BLaER1 (cell line): ENCODE measurements at regions not wholly inside any gene's neighbourhood (a gene's known extent, or its start where the extent isn't known, plus 50 kb on each side); places are given as distances from the start of the nearest gene placed in this dataset.

Source experiments
- H3K27ac ChIP-seq: shearing (Covaris generic); formaldehyde crosslinking; 2 replicates; pipeline ENCODE4 v1.8.1; 2022
- H3K27me3 ChIP-seq: shearing (Covaris generic); formaldehyde crosslinking; 2 replicates; pipeline ENCODE4 v1.8.1; 2022
- H3K36me3 ChIP-seq: shearing (Covaris generic); formaldehyde crosslinking; 2 replicates; pipeline ENCODE4 v1.8.1; 2022
- H3K4me1 ChIP-seq: shearing (Covaris generic); formaldehyde crosslinking; 2 replicates; pipeline ENCODE4 v1.8.1; 2022
- H3K4me2 ChIP-seq: shearing (Covaris generic); formaldehyde crosslinking; 2 replicates; pipeline ENCODE4 v1.8.1; 2022
- H3K4me3 ChIP-seq: shearing (Covaris generic); formaldehyde crosslinking; 2 replicates; pipeline ENCODE4 v1.8.1; 2022
- H3K9ac ChIP-seq: shearing (Covaris generic); formaldehyde crosslinking; 2 replicates; pipeline ENCODE4 v1.8.1; 2022
- H3K9me3 ChIP-seq: shearing (Covaris generic); formaldehyde crosslinking; 2 replicates; pipeline ENCODE4 v1.8.1; 2022
- H4K20me1 ChIP-seq: shearing (Covaris generic); formaldehyde crosslinking; 2 replicates; pipeline ENCODE4 v1.8.1; 2022
- Cebpa-rat ChIP-seq: shearing (Covaris generic); IDR thresholded peaks from 2 replicates; pipeline ENCODE4 v1.8.1; 2022

GRCh38 chr18:54069729-54070128 lies 154.7 kb downstream of the MBD2 start:
- TF ChIP-seq Cebpa-rat, result no peak
- Histone ChIP-seq H3K9me3 (no peaks in the 10 kb centered on the region), H3K27ac (no peak overlapping the region), H3K27me3 (no peaks in the 10 kb centered on the region), H4K20me1 (no peaks in the 10 kb centered on the region), H3K36me3 (no peaks in the 10 kb centered on the region), H3K4me3 (no peak overlapping the region), H3K4me1 (no peaks in the 10 kb centered on the region), H3K4me2 (no peak overlapping the region), H3K9ac (no peak overlapping the region)

GRCh38 chr18:54060343-54061005 lies 164.0 kb downstream of the MBD2 start:
- Histone ChIP-seq H3K9me3 (no peaks in the 10 kb centered on the region), H4K20me1 (no peaks in the 10 kb centered on the region), H3K27ac (no peak overlapping the region), H3K27me3 (no peaks in the 10 kb centered on the region), H3K4me3 (no peak overlapping the region), H3K36me3 (no peaks in the 10 kb centered on the region), H3K4me1 (peaks cover 7% of the 10 kb centered on the region), H3K9ac (no peak overlapping the region), H3K4me2 (no peak overlapping the region)
- TF ChIP-seq Cebpa-rat, result no peak

- no peak overlapping the region for H3K4me2 ChIP-seq
- H3K4me1 ChIP-seq, result no peaks in the 10 kb centered on the region
- H3K4me3 ChIP-seq, result no peak overlapping the region
- no peaks in the 10 kb centered on the region for H3K9me3 ChIP-seq
- no peaks in the 10 kb centered on the region for H3K27me3 ChIP-seq
- H3K27ac ChIP-seq, result no peak overlapping the region
- no peaks in the 10 kb centered on the region for H4K20me1 ChIP-seq
- TF ChIP-seq Cebpa-rat, result no peak
- no peak overlapping the region for H3K9ac ChIP-seq
- no peaks in the 10 kb centered on the region for H3K36me3 ChIP-seq
Measured at GRCh38 chr18:54052732-54053429, 171.6 kb downstream of the MBD2 start.

DNA sequence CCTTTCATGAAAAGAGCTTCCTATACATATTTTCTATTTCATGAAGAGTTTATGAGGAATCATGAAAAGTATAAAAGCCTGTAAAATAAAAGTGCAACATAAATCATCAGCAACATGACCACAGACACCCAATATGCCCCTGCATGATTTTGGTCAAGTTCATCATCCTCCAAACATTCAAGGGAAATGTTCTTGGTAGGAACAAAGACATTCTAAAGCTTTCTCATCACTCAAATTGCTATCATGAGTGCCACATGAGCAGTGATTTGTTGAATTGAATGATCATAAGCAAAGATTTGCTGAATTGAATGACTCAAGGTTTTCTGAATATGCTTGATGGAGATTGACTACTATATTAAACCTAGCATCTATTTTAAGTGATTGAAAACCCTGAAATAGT lies 172.2 kb downstream of the MBD2 start:
- H3K27me3 ChIP-seq, result no peaks in the 10 kb centered on the region
- H3K27ac ChIP-seq, result no peak overlapping the region
- TF ChIP-seq Cebpa-rat, result no peak
- no peaks in the 10 kb centered on the region for H3K36me3 ChIP-seq
- no peak overlapping the region for H3K4me3 ChIP-seq
- H3K4me1 ChIP-seq, result no peaks in the 10 kb centered on the region
- H4K20me1 ChIP-seq, result no peaks in the 10 kb centered on the region
- no peak overlapping the region for H3K4me2 ChIP-seq
- H3K9ac ChIP-seq, result no peak overlapping the region
- H3K9me3 ChIP-seq, result no peaks in the 10 kb centered on the region

DNA sequence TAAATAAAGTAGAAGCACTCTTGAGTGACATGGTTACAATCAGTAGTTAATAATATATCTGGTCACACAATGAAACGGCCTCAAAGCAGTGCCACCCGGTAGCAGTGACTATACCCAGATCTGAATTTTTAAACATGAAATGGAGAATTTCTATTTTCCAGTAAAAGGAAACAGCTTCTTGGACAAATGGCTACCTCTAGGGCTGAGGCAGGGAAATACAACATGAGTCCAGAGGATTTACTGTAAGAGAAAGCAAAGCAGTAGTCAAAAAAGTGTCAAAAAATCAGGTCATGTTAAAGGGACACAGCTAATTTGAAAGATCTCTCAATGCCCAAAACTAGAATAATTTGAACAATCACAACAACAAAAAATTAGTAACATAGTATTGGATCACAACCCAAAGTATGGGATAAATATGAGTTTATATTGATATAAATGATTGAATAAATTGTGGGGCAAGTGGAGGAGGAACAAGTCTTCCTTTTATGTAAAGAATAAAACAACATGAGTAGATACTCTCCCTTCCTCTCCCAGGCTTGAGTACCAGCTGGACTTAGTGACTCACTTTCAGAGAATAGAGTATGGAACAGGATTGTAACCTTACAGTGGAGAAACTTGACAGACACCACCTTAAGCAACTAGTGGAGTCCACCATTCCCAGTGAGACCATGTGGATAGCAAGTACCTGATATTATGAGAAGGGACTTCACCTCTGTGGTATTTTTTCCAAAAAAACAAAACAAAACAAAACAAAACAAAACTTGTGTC lies 180.8 kb downstream of the MBD2 start:
- Histone ChIP-seq H3K27ac (no peak overlapping the region), H3K4me3 (no peak overlapping the region), H3K27me3 (no peaks in the 10 kb centered on the region), H3K4me1 (no peaks in the 10 kb centered on the region), H3K4me2 (no peak overlapping the region), H3K36me3 (no peaks in the 10 kb centered on the region), H4K20me1 (no peaks in the 10 kb centered on the region), H3K9me3 (no peaks in the 10 kb centered on the region), H3K9ac (no peak overlapping the region)
- TF ChIP-seq Cebpa-rat, result no peak

DNA sequence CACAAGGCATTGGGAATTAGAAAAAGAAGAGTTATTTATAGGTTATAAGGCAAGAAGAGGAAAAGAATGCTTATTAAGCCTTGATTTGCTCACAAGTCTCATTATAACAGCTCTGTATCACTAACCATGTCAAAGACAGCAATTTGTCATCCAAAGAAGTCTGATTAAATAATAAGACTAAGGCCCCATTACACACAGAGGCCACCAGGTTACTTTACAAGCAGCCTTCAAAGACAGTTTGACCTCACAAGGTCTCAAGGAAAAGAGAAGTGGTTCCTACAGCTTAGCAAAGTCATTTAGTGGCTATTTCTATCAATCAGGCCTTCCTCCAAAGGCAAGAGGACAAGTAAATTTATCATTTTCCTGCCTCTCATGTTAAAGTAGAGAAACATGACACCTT lies 188.5 kb downstream of the MBD2 start:
- H3K4me1 ChIP-seq, result no peaks in the 10 kb centered on the region
- no peaks in the 10 kb centered on the region for H3K27me3 ChIP-seq
- H4K20me1 ChIP-seq, result no peaks in the 10 kb centered on the region
- H3K36me3 ChIP-seq, result no peaks in the 10 kb centered on the region
- TF ChIP-seq Cebpa-rat, result no peak
- no peak overlapping the region for H3K27ac ChIP-seq
- H3K9me3 ChIP-seq, result no peaks in the 10 kb centered on the region
- H3K4me3 ChIP-seq, result no peak overlapping the region
- H3K9ac ChIP-seq, result no peak overlapping the region
- no peak overlapping the region for H3K4me2 ChIP-seq

GRCh38 chr18:54033052-54033451 lies 191.4 kb downstream of the MBD2 start:
- Histone ChIP-seq H3K27ac (no peak overlapping the region), H3K9ac (no peak overlapping the region), H3K36me3 (no peaks in the 10 kb centered on the region), H4K20me1 (no peaks in the 10 kb centered on the region), H3K27me3 (no peaks in the 10 kb centered on the region), H3K4me3 (no peak overlapping the region), H3K9me3 (no peaks in the 10 kb centered on the region), H3K4me1 (no peaks in the 10 kb centered on the region), H3K4me2 (no peak overlapping the region)
- no peak for TF ChIP-seq Cebpa-rat

- H3K27me3 ChIP-seq, result no peaks in the 10 kb centered on the region
- no peak overlapping the region for H3K4me2 ChIP-seq
- no peaks in the 10 kb centered on the region for H3K36me3 ChIP-seq
- H3K9me3 ChIP-seq, result no peaks in the 10 kb centered on the region
- H4K20me1 ChIP-seq, result no peaks in the 10 kb centered on the region
- no peak overlapping the region for H3K9ac ChIP-seq
- no peaks in the 10 kb centered on the region for H3K4me1 ChIP-seq
- H3K27ac ChIP-seq, result no peak overlapping the region
- TF ChIP-seq Cebpa-rat, result no peak
- H3K4me3 ChIP-seq, result no peak overlapping the region
Measured at GRCh38 chr18:54032412-54032811, 192.1 kb downstream of the MBD2 start.

- no peaks in the 10 kb centered on the region for H3K36me3 ChIP-seq
- no peaks in the 10 kb centered on the region for H3K27me3 ChIP-seq
- H3K9ac ChIP-seq, result no peak overlapping the region
- no peak overlapping the region for H3K27ac ChIP-seq
- no peak for TF ChIP-seq Cebpa-rat
- H3K4me1 ChIP-seq, result no peaks in the 10 kb centered on the region
- H3K9me3 ChIP-seq, result no peaks in the 10 kb centered on the region
- no peaks in the 10 kb centered on the region for H4K20me1 ChIP-seq
- no peak overlapping the region for H3K4me3 ChIP-seq
- no peak overlapping the region for H3K4me2 ChIP-seq
Measured at GRCh38 chr18:54031243-54031642, 193.2 kb downstream of the MBD2 start.

DNA sequence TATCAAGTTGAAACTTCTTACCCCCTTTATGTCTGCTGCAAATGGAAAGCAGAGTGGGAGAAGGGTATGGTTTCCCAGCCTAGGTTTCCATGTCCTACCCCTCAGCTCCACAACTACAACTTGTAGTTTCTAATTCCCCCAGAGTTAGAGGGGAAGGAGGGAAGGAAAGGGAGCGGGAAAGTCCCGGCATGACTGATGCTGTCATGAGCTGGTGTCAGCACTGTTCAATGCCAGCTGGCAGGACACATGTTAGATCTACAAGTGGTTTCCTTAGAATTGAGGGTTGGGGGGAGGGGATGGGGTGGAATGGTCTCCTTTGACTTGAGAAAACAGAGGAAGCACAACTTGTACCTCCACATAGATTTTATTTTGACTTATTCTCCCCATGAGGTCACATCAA lies 194.0 kb downstream of the MBD2 start:
- no peaks in the 10 kb centered on the region for H3K4me1 ChIP-seq
- H4K20me1 ChIP-seq, result no peaks in the 10 kb centered on the region
- no peaks in the 10 kb centered on the region for H3K27me3 ChIP-seq
- no peak overlapping the region for H3K4me3 ChIP-seq
- no peak overlapping the region for H3K9ac ChIP-seq
- H3K4me2 ChIP-seq, result no peak overlapping the region
- no peaks in the 10 kb centered on the region for H3K9me3 ChIP-seq
- no peaks in the 10 kb centered on the region for H3K36me3 ChIP-seq
- TF ChIP-seq Cebpa-rat, result no peak
- H3K27ac ChIP-seq, result no peak overlapping the region
